ENCODE measurements at regions not wholly inside any gene's neighbourhood (a gene's known extent, or its start where the extent isn't known, plus 50 kb on each side); places are given as distances from the start of the nearest gene placed in this dataset.

GRCh38 chr1:62993844-62994243 is 209.9 kb downstream of the ATG4C start:
- TF ChIP-seq CTCF (IDR thresholded peaks at IDR 0.05) (no peak), POLR2A (IDR thresholded peaks at IDR 0.05) (no peak), POLR2AphosphoS5 (IDR thresholded peaks at IDR 0.05) (no peak)

Data from breast epithelium (tissue), 3 donors.